SK-N-MC (cell line): ENCODE measurements at regions not wholly inside any gene's neighbourhood (a gene's known extent, or its start where the extent isn't known, plus 50 kb on each side); places are given as distances from the start of the nearest gene placed in this dataset.

Experiments
- EZH2 ChIP-seq: fragments of 200-600 bp; sonication (generic); IDR thresholded peaks from one replicate; pipeline ENCODE4 v1.6.1; 2017; ENCODE audit warnings: antibody characterized with exemption
- FOXP2 ChIP-seq: optimal IDR thresholded peaks from 2 replicates; pipeline ENCODE3; 2011; ENCODE audit warnings: mild to moderate bottlenecking, moderate library complexity; ENCODE audit not compliant: insufficient read depth; ENCODE audit errors: extremely low read length, control extremely low read depth
- POLR2AphosphoS5 ChIP-seq: IDR thresholded peaks from 2 replicates; pipeline ENCODE4 v1.6.1; 2012; ENCODE audit warnings: mild to moderate bottlenecking, low read depth, low read length, borderline replicate concordance

DNA sequence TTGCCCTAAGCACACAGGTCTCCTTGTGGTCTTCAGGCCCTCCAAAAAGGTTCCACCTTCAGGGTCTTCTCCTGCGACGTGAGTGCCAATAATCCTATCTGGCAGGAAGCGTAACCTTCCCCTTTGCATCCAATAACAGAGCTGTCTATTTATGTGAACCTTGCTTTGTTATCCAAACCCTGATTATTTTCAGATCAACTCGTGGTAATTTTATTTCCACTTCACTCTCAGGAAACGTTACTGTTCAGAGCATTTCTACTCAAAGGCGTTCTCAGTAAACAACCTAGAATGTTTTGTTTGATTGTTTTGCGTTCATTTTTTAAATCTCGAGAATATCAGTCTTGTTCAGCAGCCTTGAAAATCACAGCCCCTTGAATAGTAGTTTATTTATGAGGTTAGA, 232.3 kb upstream of the KLF6 start:
- TF ChIP-seq EZH2 (no peak), POLR2AphosphoS5 (no peak), FOXP2 (no peak)
